Loucy (cell line): ENCODE measurements at regions not wholly inside any gene's neighbourhood (a gene's known extent, or its start where the extent isn't known, plus 50 kb on each side); places are given as distances from the start of the nearest gene placed in this dataset.

Experiments used
- H2AFZ ChIP-seq: fragments of 200-600 bp; sonication (generic); 2 replicates; pipeline ENCODE4 v1.6.0; 2016; ENCODE audit warnings: antibody characterized with exemption, mild to moderate bottlenecking, low read length, moderate library complexity
- H3F3A ChIP-seq: fragments of 200-600 bp; 2 replicates; pipeline ENCODE4 v1.6.0; 2016; ENCODE audit warnings: antibody characterized with exemption, low read depth, mild to moderate bottlenecking
- H3K27me3 ChIP-seq: fragments of 200-600 bp; sonication (generic); 2 replicates; pipeline ENCODE4 v1.6.1; 2014; ENCODE audit warnings: low read length, mild to moderate bottlenecking; ENCODE audit not compliant: insufficient read depth, poor library complexity, severe bottlenecking
- H3K36me3 ChIP-seq: fragments of 200-600 bp; sonication (generic); 2 replicates; pipeline ENCODE4 v1.6.1; 2016; ENCODE audit warnings: low read length; ENCODE audit not compliant: insufficient read depth
- H3K4me1 ChIP-seq: fragments of 200-600 bp; sonication (generic); 2 replicates; pipeline ENCODE4 v1.5.1; 2014; ENCODE audit warnings: low read length, mild to moderate bottlenecking; ENCODE audit not compliant: insufficient read depth, poor library complexity, severe bottlenecking
- H3K4me2 ChIP-seq: fragments of 200-600 bp; sonication (generic); 2 replicates; pipeline ENCODE4 v1.6.0; 2014; ENCODE audit warnings: antibody characterized with exemption, low read length, low read depth, mild to moderate bottlenecking; ENCODE audit not compliant: poor library complexity, severe bottlenecking
- H3K4me3 ChIP-seq: fragments of 200-600 bp; sonication (generic); 2 replicates; pipeline ENCODE4 v1.5.1; 2014; ENCODE audit warnings: low read length, mild to moderate bottlenecking, mixed read lengths; ENCODE audit not compliant: poor library complexity, severe bottlenecking
- H3K79me2 ChIP-seq: fragments of 200-600 bp; sonication (generic); 2 replicates; pipeline ENCODE4 v1.6.1; 2014; ENCODE audit warnings: low read length; ENCODE audit not compliant: insufficient read depth
- H3K9ac ChIP-seq: fragments of 200-600 bp; sonication (generic); 2 replicates; pipeline ENCODE4 v1.6.0; 2014; ENCODE audit warnings: mild to moderate bottlenecking, low read depth, low read length, moderate library complexity; ENCODE audit not compliant: poor library complexity, severe bottlenecking
- H3K9me2 ChIP-seq: fragments of 200-600 bp; sonication (generic); replicated peaks from 2 replicates; pipeline ENCODE4 v1.6.1; 2016; ENCODE audit warnings: low read depth, low read length, mixed read lengths
- H3K9me3 ChIP-seq: fragments of 200-600 bp; sonication (generic); 2 replicates; pipeline ENCODE4 v1.6.1; 2014; ENCODE audit warnings: mild to moderate bottlenecking, antibody characterized with exemption, low read length, low read depth; ENCODE audit not compliant: insufficient read depth
- H4K20me1 ChIP-seq: fragments of 200-600 bp; sonication (generic); 2 replicates; pipeline ENCODE4 v1.6.0; 2014; ENCODE audit warnings: antibody characterized with exemption, low read length, mild to moderate bottlenecking; ENCODE audit not compliant: insufficient read depth, poor library complexity, severe bottlenecking
- EZH2phosphoT487 ChIP-seq: fragments of 200-600 bp; IDR thresholded peaks from 2 replicates; pipeline ENCODE4 v1.6.1; 2018; ENCODE audit warnings: antibody characterized with exemption, mild to moderate bottlenecking, moderate library complexity, borderline replicate concordance
- TF ChIP-seq, protein P1 (sequence below): fragments of 200-600 bp; sonication (generic); conservative IDR thresholded peaks from 2 replicates; pipeline ENCODE4 v1.5.1; 2014; ENCODE audit warnings: mild to moderate bottlenecking, antibody characterized with exemption, low read length

DNA sequence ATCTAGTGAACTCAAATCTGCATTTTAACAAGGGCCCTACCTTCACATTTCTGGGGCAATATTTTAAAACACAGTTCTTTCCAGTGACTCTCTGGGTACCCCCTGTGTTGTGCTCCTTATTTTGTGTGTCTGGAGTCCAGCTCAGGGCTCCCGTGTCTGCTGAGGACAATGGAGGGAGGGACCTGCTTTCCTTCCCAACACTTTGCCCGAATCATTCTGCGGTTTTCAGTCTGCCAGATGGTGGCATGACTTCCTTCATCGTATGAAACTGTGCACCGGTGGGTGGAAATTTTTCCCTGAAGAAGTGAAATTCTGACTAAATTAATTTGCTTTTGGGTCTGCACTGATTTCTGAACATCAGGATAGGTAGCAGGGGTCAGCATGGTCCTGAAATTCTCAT lies 153.6 kb upstream of the CD180 start:
- H4K20me1 ChIP-seq = no peaks in the 10 kb centered on the region
- peak overlapping the region; percentile 80 for H3K9ac ChIP-seq
- TF ChIP-seq, protein P1, sequence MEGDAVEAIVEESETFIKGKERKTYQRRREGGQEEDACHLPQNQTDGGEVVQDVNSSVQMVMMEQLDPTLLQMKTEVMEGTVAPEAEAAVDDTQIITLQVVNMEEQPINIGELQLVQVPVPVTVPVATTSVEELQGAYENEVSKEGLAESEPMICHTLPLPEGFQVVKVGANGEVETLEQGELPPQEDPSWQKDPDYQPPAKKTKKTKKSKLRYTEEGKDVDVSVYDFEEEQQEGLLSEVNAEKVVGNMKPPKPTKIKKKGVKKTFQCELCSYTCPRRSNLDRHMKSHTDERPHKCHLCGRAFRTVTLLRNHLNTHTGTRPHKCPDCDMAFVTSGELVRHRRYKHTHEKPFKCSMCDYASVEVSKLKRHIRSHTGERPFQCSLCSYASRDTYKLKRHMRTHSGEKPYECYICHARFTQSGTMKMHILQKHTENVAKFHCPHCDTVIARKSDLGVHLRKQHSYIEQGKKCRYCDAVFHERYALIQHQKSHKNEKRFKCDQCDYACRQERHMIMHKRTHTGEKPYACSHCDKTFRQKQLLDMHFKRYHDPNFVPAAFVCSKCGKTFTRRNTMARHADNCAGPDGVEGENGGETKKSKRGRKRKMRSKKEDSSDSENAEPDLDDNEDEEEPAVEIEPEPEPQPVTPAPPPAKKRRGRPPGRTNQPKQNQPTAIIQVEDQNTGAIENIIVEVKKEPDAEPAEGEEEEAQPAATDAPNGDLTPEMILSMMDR = peak; percentile 32
- no peak for TF ChIP-seq EZH2phosphoT487
- H2AFZ ChIP-seq = peak overlapping the region; percentile 83
- H3K4me1 ChIP-seq = peaks cover 39% of the 10 kb centered on the region
- no peaks in the 10 kb centered on the region for H3K9me2 ChIP-seq
- H3F3A ChIP-seq = no peaks in the 10 kb centered on the region
- peak overlapping the region; percentile 77 for H3K4me3 ChIP-seq
- H3K27me3 ChIP-seq = no peaks in the 10 kb centered on the region
- no peaks in the 10 kb centered on the region for H3K9me3 ChIP-seq
- no peaks in the 10 kb centered on the region for H3K36me3 ChIP-seq
- no peaks in the 10 kb centered on the region for H3K79me2 ChIP-seq
- peak overlapping the region; percentile 87 for H3K4me2 ChIP-seq

DNA sequence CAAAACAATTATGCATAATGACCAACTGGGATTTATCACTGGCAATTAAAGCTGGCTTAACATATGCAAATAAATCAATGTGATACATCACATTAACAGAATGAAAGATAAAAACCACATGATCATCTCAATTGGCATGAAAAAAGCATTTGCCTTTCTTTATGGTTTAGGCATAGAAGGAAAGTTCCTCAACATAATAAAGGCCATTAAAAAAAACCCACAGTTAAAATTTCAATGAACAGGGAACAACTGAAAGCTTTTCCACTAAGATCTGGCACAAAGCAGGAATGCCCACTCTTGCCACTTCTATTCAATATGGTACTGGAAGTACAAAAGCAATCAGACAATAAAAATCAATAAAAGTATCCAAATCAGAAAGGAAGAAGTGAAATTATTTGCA lies 151.2 kb upstream of the CD180 start:
- Histone ChIP-seq H3K9ac (no peak overlapping the region), H2AFZ (no peak overlapping the region), H3F3A (no peaks in the 10 kb centered on the region), H3K27me3 (no peaks in the 10 kb centered on the region), H3K36me3 (no peaks in the 10 kb centered on the region), H3K4me1 (peaks cover 33% of the 10 kb centered on the region), H3K9me3 (peaks cover 10% of the 10 kb centered on the region; the same call in 1 of the 2 replicates), H4K20me1 (no peaks in the 10 kb centered on the region), H3K4me2 (no peak overlapping the region), H3K4me3 (no peak overlapping the region), H3K79me2 (no peaks in the 10 kb centered on the region), H3K9me2 (no peaks in the 10 kb centered on the region)
- TF ChIP-seq, protein P1 = no peak
- TF ChIP-seq EZH2phosphoT487 = no peak

DNA sequence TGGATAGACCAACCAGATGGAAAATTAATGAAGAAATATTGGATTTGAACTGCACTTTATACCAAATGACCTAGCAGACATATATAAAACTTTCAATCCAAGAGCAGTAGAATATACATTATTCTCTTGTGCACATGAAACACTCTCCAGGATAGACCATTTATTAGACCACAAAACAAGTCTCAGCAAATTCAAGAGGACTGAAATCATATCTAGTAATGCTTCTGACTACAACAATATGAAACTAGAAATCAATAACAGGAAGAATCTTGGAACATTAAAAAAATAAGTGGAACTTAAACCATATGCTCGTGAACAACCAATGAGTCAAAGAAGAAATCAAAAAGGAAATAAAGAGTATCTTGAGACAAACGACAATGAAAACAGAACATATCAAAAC lies 150.0 kb upstream of the CD180 start:
- no peaks in the 10 kb centered on the region for H3K36me3 ChIP-seq
- no peaks in the 10 kb centered on the region for H3K9me2 ChIP-seq
- H3F3A ChIP-seq = no peaks in the 10 kb centered on the region
- no peak overlapping the region for H2AFZ ChIP-seq
- peaks cover 10% of the 10 kb centered on the region; the same call in 1 of the 2 replicates for H3K9me3 ChIP-seq
- H3K4me2 ChIP-seq = no peak overlapping the region
- TF ChIP-seq, protein P1 = no peak
- TF ChIP-seq EZH2phosphoT487 = no peak
- H3K4me1 ChIP-seq = peaks cover 26% of the 10 kb centered on the region
- H3K4me3 ChIP-seq = no peak overlapping the region
- H4K20me1 ChIP-seq = no peaks in the 10 kb centered on the region
- H3K27me3 ChIP-seq = no peaks in the 10 kb centered on the region
- H3K9ac ChIP-seq = no peak overlapping the region
- no peaks in the 10 kb centered on the region for H3K79me2 ChIP-seq
